ENCODE measurements at regions not wholly inside any gene's neighbourhood (a gene's known extent, or its start where the extent isn't known, plus 50 kb on each side); places are given as distances from the start of the nearest gene placed in this dataset.
"Not testable (repeated sequence)": the region's sequence is repeated elsewhere in the genome, so short reads cannot be mapped to it uniquely, and the experiment has no call there.

DNA sequence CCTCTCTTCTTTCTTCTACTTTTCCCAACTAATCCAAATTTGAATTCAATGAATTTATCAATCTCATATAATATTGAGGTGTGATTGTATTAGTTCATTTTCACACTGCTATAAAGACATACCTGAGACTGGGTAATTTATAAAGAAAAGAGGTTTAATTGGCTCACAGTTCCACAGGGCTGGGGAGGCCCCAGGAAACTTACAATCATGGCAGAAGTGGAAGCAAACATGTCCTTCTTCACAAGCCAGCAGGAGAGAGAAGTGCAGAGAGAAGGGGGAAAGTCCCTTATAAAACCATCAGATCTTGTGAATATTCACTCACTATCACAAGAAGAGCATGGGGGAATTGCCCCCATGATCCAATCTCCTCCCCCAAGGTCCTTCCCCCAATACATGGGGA lies 667.0 kb upstream of the ANKRD30A start:
- H2BK5ac ChIP-seq (ENCODE audit: low read depth, low read length); H3K4ac ChIP-seq (replicated peaks; ENCODE audit: insufficient read length, low read depth, low read length); H2AFZ ChIP-seq (ENCODE audit: low read length); H3K9ac ChIP-seq (replicated peaks in 1 of 4; ENCODE audit: extremely low read depth in 1 of 4, low read depth in 3 of 4, low read length in 3 of 4); H4K8ac ChIP-seq (ENCODE audit: extremely low read depth, insufficient read depth, low read length); H3K79me1 ChIP-seq (ENCODE audit: low read depth, low read length); H4K91ac ChIP-seq (replicated peaks; ENCODE audit: insufficient read length, low read length); H4K20me1 ChIP-seq (replicated peaks in 1 of 2; ENCODE audit: control insufficient read depth in 1 of 2, insufficient read depth in 2 of 2, low read length in 2 of 2); H3K79me2 ChIP-seq (ENCODE audit: control insufficient read depth in 1 of 2, insufficient read depth in 2 of 2, low read length in 2 of 2); H2BK120ac ChIP-seq (replicated peaks; ENCODE audit: low read depth, low read length); H2AK5ac ChIP-seq (ENCODE audit: low read depth, low read length); H3K23ac ChIP-seq (ENCODE audit: insufficient read length); POLR2A ChIA-PET (ENCODE audit: partially characterized antibody); H2BK15ac ChIP-seq (ENCODE audit: low read length); CTCF ChIA-PET (ENCODE audit: partially characterized antibody); H3K36me3 ChIP-seq (ENCODE audit: control insufficient read depth in 2 of 4, insufficient read depth in 4 of 4, low read length in 3 of 4); H3K27me3 ChIP-seq (replicated peaks in 1 of 4; ENCODE audit: control insufficient read depth in 3 of 4, extremely low read depth in 1 of 4, insufficient read depth in 3 of 4, low read length in 3 of 4); H3K23me2 ChIP-seq (ENCODE audit: low read depth, low read length); H3K27ac ChIP-seq (ENCODE audit: low read depth, low read length); H3K4me2 ChIP-seq (ENCODE audit: insufficient read depth in 1 of 2, low read depth in 2 of 2, low read length in 2 of 2); H3K4me1 ChIP-seq (replicated peaks in 1 of 4; ENCODE audit: control insufficient read depth in 3 of 4, insufficient read depth in 4 of 4, low read length in 3 of 4); FAIRE-seq; H3K56ac ChIP-seq (replicated peaks; ENCODE audit: insufficient read length, low read depth, low read length); H2BK20ac ChIP-seq (ENCODE audit: low read length); H3K4me3 ChIP-seq (ENCODE audit: extremely low read depth in 1 of 4, insufficient read depth in 2 of 4, low read depth in 3 of 4, low read length in 4 of 4); H4K5ac ChIP-seq (ENCODE audit: insufficient read length, low read depth, low read length); DNase-seq (ENCODE audit: low read depth in 1 of 2, low spot score in 2 of 2); H3K14ac ChIP-seq (ENCODE audit: insufficient read length); H2BK12ac ChIP-seq (ENCODE audit: low read depth, low read length); H3K18ac ChIP-seq (ENCODE audit: extremely low read depth, low read length): not testable (repeated sequence)
- peaks cover 2 to 14% of the 10 kb centered on the region in 2 experiments; a peak in 2 of 4 replicates for H3K9me3 ChIP-seq (ENCODE audit: insufficient read depth in 2 of 2, low read depth in 1 of 2, low read length in 1 of 2)
